Neuronal stem cell (in vitro differentiated cells): ENCODE measurements at regions not wholly inside any gene's neighbourhood (a gene's known extent, or its start where the extent isn't known, plus 50 kb on each side); places are given as distances from the start of the nearest gene placed in this dataset.

ENCODE experiments used
- DNase-seq: peaks from one replicate; pipeline ENCODE4 v3.0.0-alpha.2; 2013; ENCODE audit warnings: low spot score
- H2AFZ ChIP-seq: one replicate; pipeline ENCODE4 v1.6.1; 2013; ENCODE audit warnings: mild to moderate bottlenecking, low read length, inconsistent platforms
- H2AK5ac ChIP-seq: 2 replicates; pipeline ENCODE4 v1.6.1; 2013; ENCODE audit warnings: low read depth, mild to moderate bottlenecking, inconsistent platforms, low read length, moderate library complexity, mixed read lengths
- H2BK120ac ChIP-seq: 2 replicates; pipeline ENCODE4 v1.6.1; 2013; ENCODE audit warnings: low read depth, mild to moderate bottlenecking, inconsistent platforms, low read length, moderate library complexity, mixed read lengths
- H2BK12ac ChIP-seq: one replicate; pipeline ENCODE4 v1.6.1; 2013; ENCODE audit warnings: low read length, inconsistent platforms
- H2BK15ac ChIP-seq: 2 replicates; pipeline ENCODE4 v1.6.1; 2013; ENCODE audit warnings: mild to moderate bottlenecking, low read length, inconsistent platforms, mixed read lengths
- H2BK5ac ChIP-seq: one replicate; pipeline ENCODE4 v1.6.1; 2013; ENCODE audit warnings: inconsistent platforms, mild to moderate bottlenecking, low read length, moderate library complexity
- H3K14ac ChIP-seq: one replicate; pipeline ENCODE4 v1.6.1; 2013; ENCODE audit warnings: low read length, inconsistent platforms
- H3K18ac ChIP-seq: 2 replicates; pipeline ENCODE4 v1.6.1; 2013; ENCODE audit warnings: low read length, inconsistent platforms
- H3K23ac ChIP-seq: 2 replicates; pipeline ENCODE4 v1.6.1; 2013; ENCODE audit warnings: low read depth, mild to moderate bottlenecking, mixed read lengths, low read length, inconsistent platforms; ENCODE audit not compliant: poor library complexity
- H3K27ac ChIP-seq: replicated peaks from 3 replicates; pipeline ENCODE4 v1.5.1; 2013; ENCODE audit warnings: low read length, inconsistent platforms
- H3K27me3 ChIP-seq, 3 experiments: 2 replicates each; pipeline ENCODE4 v1.6.1; 2013; ENCODE audit warnings: low read length in 3 of 3, mild to moderate bottlenecking in 2 of 3, inconsistent platforms in 1 of 3, low read depth in 1 of 3, mixed read lengths in 1 of 3, moderate library complexity in 1 of 3; ENCODE audit not compliant: control insufficient read depth in 3 of 3, insufficient read depth in 3 of 3
- H3K36me3 ChIP-seq, 2 donors: replicated peaks in 1 of 2; 2 replicates each; pipeline ENCODE4 v1.6.1; 2013; ENCODE audit warnings: low read length in 2 of 2; ENCODE audit not compliant: control insufficient read depth in 2 of 2, insufficient read depth in 2 of 2
- H3K4ac ChIP-seq: 2 replicates; pipeline ENCODE4 v1.6.1; 2013; ENCODE audit warnings: inconsistent platforms, mild to moderate bottlenecking, low read length, moderate library complexity
- H3K4me1 ChIP-seq, 2 donors: 1 replicate in 1 of 2; 2 replicates in 1 of 2; pipeline ENCODE4 v1.6.1; 2013; ENCODE audit warnings: low read length in 2 of 2, low read depth in 1 of 2; ENCODE audit not compliant: control insufficient read depth in 2 of 2, insufficient read depth in 1 of 2
- H3K4me2 ChIP-seq: one replicate; pipeline ENCODE4 v1.6.1; 2013; ENCODE audit warnings: mild to moderate bottlenecking, low read length, inconsistent platforms; ENCODE audit not compliant: insufficient read depth, poor library complexity, severe bottlenecking
- H3K4me3 ChIP-seq, 2 donors: 2 replicates each; pipeline ENCODE4 v1.5.1; 2013; ENCODE audit warnings: low read length in 2 of 2, mild to moderate bottlenecking in 2 of 2, inconsistent platforms in 1 of 2, moderate library complexity in 1 of 2
- H3K79me1 ChIP-seq: one replicate; pipeline ENCODE4 v1.6.1; 2013; ENCODE audit warnings: low read depth, mild to moderate bottlenecking, inconsistent platforms, low read length, moderate library complexity
- H3K9ac ChIP-seq: one replicate; pipeline ENCODE4 v1.6.1; 2013; ENCODE audit warnings: mild to moderate bottlenecking, low read depth, low read length, inconsistent platforms; ENCODE audit not compliant: poor library complexity
- H3K9me3 ChIP-seq, 2 donors: replicated peaks in 1 of 2; 2 replicates each; pipeline versions ENCODE3 to v1.6.1; 2013; ENCODE audit warnings: low read length in 2 of 2, mild to moderate bottlenecking in 2 of 2, inconsistent platforms in 1 of 2, low read depth in 1 of 2, mixed read lengths in 1 of 2, moderate library complexity in 1 of 2; ENCODE audit not compliant: control insufficient read depth in 2 of 2, insufficient read depth in 1 of 2
- H4K8ac ChIP-seq: one replicate; pipeline ENCODE4 v1.6.1; 2013; ENCODE audit warnings: low read depth, mild to moderate bottlenecking, inconsistent platforms, low read length, moderate library complexity
- H4K91ac ChIP-seq: one replicate; pipeline ENCODE4 v1.6.1; 2013; ENCODE audit warnings: low read length, low read depth, mild to moderate bottlenecking, inconsistent platforms; ENCODE audit not compliant: poor library complexity
- WGBS, 2 donors: extraction: QIAGEN DNeasy Blood & Tissue Kit; methylation state at CpG; one replicate each; pipeline ENCODE4 v1.1.7; 2013; ENCODE audit warnings: missing lambda C conversion rate in 2 of 2, mixed read lengths in 1 of 2; ENCODE audit not compliant: insufficient read length in 2 of 2, insufficient replicate concordance in 1 of 2; ENCODE audit errors: extremely low coverage in 2 of 2; 5-methylcytosine and 5-hydroxymethylcytosine counted together

DNA sequence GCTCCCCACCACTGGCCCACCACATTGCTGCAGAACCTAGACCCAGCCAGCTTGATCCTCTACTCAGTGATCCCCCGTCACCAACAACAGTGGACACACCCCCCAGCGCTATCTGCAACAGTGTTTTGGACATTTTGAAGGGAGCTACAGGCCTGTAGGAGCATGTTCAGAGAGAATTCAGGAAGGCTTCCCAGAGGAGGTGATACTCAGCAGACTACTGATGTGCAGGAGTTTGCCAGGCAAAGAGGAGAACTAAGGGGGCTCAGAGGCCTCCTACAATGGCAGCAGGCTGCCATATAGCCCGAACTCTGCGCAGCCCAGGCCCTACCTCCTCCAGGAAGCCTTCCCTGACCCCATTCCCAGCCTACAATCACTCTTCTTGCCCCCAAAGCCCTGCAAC is 70.0 kb downstream of the SYNE3 start:
- Histone ChIP-seq H3K4me2 (no peak overlapping the region), H3K23ac (no peak overlapping the region), H3K27ac (no peak overlapping the region), H3K36me3 (no peaks in the 10 kb centered on the region), H3K4ac (no peak overlapping the region), H2BK15ac (no peak overlapping the region), H3K4me3 (no peak overlapping the region), H3K14ac (no peak overlapping the region), H4K8ac (no peak overlapping the region), H2AFZ (no peak overlapping the region), H3K9ac (no peak overlapping the region), H2BK5ac (no peak overlapping the region), H3K27me3 (peaks cover 0 to 13% (median 0%) of the 10 kb centered on the region in 3 experiments), H2AK5ac (no peak overlapping the region), H2BK120ac (no peak overlapping the region), H3K18ac (no peak overlapping the region), H3K4me1 (no peaks in the 10 kb centered on the region), H3K79me1 (no peaks in the 10 kb centered on the region), H2BK12ac (no peak overlapping the region), H4K91ac (no peak overlapping the region), H3K9me3 (no peaks in the 10 kb centered on the region)
- DNase-seq: no peak
- WGBS, 2 donors: no CpG with 5 or more reads among the region's 4 CpGs

DNA sequence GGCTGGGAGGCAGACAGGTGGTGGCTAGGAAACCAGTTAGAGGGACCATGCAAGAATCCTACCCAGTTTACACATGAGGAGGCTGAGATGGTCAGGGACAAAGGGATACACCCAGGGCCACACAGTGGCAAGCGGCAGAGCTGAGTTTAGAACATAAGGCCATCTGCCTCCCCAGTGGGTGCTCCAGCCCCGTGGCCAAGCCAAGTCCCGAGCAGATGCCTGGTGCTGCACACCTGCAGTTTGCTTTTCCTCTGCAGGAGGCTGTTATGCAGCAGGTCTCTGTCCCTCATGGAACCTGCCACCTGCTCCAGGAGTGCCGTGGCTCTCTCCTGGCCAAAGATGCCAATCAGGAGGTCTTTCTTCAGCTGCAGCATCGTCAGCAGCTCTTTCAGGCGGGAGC is 70.8 kb downstream of the SYNE3 start:
- Histone ChIP-seq H2AFZ (no peak overlapping the region), H3K23ac (no peak overlapping the region), H3K79me1 (no peaks in the 10 kb centered on the region), H3K4me2 (no peak overlapping the region), H3K9ac (no peak overlapping the region), H3K4ac (no peak overlapping the region), H3K4me3 (no peak overlapping the region), H2BK15ac (no peak overlapping the region), H2AK5ac (no peak overlapping the region), H4K8ac (no peak overlapping the region), H3K9me3 (no peaks in the 10 kb centered on the region), H3K14ac (no peak overlapping the region), H2BK12ac (no peak overlapping the region), H3K18ac (no peak overlapping the region), H3K36me3 (no peaks in the 10 kb centered on the region), H2BK120ac (no peak overlapping the region), H3K27ac (no peak overlapping the region), H3K27me3 (peaks cover 0 to 13% (median 0%) of the 10 kb centered on the region in 3 experiments), H2BK5ac (no peak overlapping the region), H4K91ac (no peak overlapping the region), H3K4me1 (peaks cover 0 to 2% of the 10 kb centered on the region in 2 donors)
- no peak for DNase-seq
- no CpG with 5 or more reads among the region's 6 CpGs for WGBS, 2 donors

- Histone ChIP-seq H3K4me3 (no peak overlapping the region), H4K8ac (no peak overlapping the region), H3K18ac (no peak overlapping the region), H3K79me1 (no peaks in the 10 kb centered on the region), H3K9me3 (no peaks in the 10 kb centered on the region), H3K23ac (no peak overlapping the region), H3K4me1 (peaks cover 0 to 2% of the 10 kb centered on the region in 2 donors), H2BK5ac (no peak overlapping the region), H2BK15ac (no peak overlapping the region), H2AFZ (no peak overlapping the region), H3K9ac (no peak overlapping the region), H2BK12ac (no peak overlapping the region), H4K91ac (no peak overlapping the region), H3K4me2 (no peak overlapping the region), H2BK120ac (no peak overlapping the region), H2AK5ac (no peak overlapping the region), H3K4ac (no peak overlapping the region), H3K36me3 (no peaks in the 10 kb centered on the region), H3K14ac (no peak overlapping the region), H3K27ac (no peak overlapping the region), H3K27me3 (peaks cover 0 to 13% (median 0%) of the 10 kb centered on the region in 3 experiments)
- WGBS, 2 donors: no CpG with 5 or more reads among the region's 3 CpGs
- no peak for DNase-seq
Measured at GRCh38 chr14:95445161-95445560, 71.3 kb downstream of the SYNE3 start.

DNA sequence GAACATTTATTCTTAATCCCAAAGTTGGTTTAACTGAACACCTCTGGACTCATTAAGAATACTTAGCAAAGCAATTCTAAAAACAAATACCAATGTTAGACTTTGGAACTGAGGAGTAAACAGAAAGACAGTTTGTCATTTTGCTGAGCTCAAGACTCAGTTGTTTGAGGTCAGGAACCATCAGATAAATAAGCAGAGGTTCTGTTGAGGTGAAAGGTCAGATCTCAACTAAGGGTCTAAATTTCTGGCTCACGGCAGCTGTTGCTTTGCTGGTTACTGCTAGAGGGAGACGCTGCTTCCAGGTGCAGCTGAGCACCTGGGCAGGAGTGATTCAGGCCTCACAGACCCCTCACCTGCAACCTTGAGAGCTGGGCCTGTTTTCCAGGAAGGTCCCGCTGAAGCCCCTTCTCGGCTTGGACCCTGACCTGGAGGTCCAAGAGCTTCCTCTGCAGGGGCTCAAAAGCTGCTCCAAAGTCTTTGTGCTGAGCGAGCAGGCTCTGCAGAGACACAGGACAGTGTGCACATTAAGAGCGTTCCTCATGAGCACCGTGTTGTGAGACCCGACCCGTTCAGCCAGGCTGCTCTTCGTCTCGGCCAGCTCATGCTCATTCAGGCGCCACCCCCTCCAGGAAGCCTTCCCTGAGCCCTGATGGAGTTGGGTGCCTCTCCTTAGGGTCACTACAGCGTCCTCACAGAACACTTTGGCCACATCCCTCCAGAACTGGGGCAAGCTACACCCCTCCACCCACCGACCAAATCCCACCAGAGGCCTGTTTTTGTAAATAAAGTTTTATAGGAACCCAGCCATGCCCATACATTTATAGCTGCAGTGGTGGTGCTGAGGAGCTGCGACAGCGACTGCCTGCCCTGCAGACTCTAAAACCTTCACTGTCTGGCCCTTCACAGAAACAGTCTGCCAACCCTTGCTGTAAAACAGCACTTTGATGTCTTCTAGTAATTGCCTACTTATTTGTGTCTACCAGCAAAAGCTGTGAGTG is 72.0 kb downstream of the SYNE3 start:
- no peak overlapping the region for H3K27ac ChIP-seq
- H3K4ac ChIP-seq: no peak overlapping the region
- peaks cover 0 to 13% (median 0%) of the 10 kb centered on the region in 3 experiments for H3K27me3 ChIP-seq
- H3K79me1 ChIP-seq: no peaks in the 10 kb centered on the region
- H3K4me2 ChIP-seq: no peak overlapping the region
- no peak overlapping the region for H4K91ac ChIP-seq
- H3K9ac ChIP-seq: no peak overlapping the region
- no peaks in the 10 kb centered on the region for H3K36me3 ChIP-seq
- no peak overlapping the region for H2BK5ac ChIP-seq
- no peak overlapping the region for H3K18ac ChIP-seq
- H3K14ac ChIP-seq: no peak overlapping the region
- H2BK12ac ChIP-seq: no peak overlapping the region
- H3K4me1 ChIP-seq: peaks cover 0 to 2% of the 10 kb centered on the region in 2 donors
- DNase-seq: no peak
- H2AK5ac ChIP-seq: no peak overlapping the region
- H3K23ac ChIP-seq: no peak overlapping the region
- no peak overlapping the region for H3K4me3 ChIP-seq
- H3K9me3 ChIP-seq: no peaks in the 10 kb centered on the region
- H4K8ac ChIP-seq: no peak overlapping the region
- no peak overlapping the region for H2AFZ ChIP-seq
- H2BK15ac ChIP-seq: no peak overlapping the region
- no peak overlapping the region for H2BK120ac ChIP-seq
- no CpG with 5 or more reads among the region's 16 CpGs for WGBS, 2 donors
